HG02571 (cell line): ENCODE measurements at regions not wholly inside any gene's neighbourhood (a gene's known extent, or its start where the extent isn't known, plus 50 kb on each side); places are given as distances from the start of the nearest gene placed in this dataset.

Source experiments
- ATAC-seq: cut with Tn5 transposase; IDR thresholded peaks from one replicate; pipeline ENCODE4 v1.9.1; 2021; ENCODE audit warnings: mild to moderate bottlenecking, moderate library complexity; ENCODE audit not compliant: unreplicated experiment

DNA sequence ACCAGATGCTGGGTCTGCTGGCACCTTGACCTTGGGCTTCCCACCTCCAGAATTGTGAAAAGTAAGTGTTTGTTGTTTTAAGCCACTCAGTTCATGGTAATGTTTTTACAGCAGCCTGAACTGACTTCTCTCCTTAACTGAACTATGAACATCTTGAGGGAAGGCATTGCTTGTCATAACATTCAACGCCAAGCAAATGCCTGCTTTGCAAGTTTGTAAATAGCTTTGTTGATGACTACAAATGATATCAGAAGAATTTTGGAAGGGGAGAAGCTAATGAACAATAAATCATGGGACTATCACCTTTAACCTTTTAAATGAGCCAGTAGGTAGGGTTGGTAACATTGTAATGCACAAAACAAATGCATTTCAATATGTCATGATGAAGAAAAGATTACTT, 402.4 kb upstream of the ADARB2 start:
- ATAC-seq, result no peak

DNA sequence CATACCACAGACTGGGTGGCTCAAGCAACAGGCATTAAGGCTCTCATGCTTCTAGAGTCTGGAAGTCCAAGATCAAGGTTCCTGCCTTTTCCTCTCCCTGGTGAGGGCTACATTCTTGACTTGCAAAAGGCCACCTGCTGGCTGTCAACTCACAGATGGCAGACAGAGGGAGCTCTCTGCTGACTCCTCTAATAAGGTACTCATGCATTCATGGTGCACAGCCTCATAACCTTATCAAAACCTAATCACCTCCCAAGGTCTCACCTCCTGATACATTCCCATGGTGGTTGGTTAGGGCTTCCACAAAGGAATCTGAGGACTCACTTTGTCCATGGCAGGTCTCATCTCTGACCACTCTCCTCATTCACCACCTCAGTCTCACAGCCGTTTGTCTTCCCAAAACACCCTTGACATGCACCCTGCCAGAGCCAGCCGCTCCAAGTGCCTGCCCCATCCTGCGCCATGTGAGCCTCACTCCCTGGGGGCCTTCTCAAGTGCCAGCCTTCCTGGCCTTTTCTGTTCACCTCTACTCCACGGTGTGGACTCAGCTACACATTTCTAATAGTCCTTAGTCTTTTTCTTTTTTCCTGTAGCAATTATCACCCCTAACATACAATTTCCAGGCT, 400.3 kb upstream of the ADARB2 start:
- ATAC-seq, result no peak

DNA sequence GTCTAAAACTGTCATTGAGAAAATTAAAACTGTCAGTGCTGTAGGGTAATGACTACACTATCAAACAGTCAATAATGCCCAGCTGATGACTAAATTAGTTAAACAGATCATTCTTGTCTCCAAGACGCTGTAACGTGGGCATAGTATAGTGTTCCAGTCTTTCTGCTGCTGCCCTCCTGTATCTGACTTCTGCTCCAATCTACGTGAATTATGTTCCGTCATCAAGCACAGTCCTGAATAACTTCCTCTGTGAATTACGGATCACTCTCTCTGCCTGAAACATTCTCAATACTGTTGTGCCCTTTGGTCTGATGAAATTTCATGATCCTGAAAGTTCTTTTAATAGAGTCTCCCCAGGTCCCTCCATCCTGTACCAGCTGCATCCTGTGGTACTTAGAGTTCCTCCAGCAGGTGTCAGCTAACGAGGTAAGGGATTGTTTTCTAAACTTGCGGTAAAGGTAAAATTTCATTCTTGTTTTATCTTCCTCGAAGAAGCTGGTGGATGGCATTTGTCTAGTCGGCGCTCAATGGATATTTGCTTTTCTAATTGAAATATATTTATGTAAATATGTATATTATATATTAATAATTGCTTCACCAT, 393.5 kb upstream of the ADARB2 start:
- no peak for ATAC-seq

DNA sequence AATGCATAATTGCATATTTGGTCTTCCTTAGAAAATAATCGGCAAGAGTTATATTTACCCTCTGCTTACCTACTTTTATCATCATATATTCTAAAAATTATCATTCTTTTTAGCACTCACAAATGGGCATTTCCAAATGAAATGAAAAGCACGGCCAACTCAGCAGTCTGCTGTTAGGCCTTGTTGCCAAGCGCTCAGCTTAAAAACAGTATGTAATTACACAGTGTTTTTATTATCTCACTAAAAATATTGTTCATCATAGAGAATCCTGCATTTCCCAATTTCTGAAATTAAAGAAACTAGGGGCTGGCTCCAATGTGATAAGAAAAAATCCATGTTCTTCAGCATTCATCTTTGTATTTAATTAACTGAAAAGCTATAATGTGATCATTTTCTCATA, 391.7 kb upstream of the ADARB2 start:
- no peak for ATAC-seq

DNA sequence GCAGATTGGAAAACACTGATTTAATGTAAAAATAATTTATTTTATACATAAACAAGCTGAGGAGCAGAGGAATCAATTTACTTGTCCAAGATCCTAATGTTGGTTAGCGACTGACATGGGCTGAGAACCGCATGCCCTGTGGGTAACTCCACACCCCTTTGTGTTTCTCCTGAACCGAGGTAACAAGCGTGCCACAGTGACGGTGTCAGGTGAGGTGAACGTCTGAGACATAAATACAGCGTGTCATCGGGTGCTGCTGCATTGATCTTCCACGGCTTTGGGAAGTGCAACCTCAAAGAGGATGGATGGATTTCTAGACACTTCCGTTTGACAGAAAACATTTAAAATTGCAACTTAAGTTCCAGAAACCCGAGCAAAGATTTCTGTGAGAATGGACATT, 386.8 kb upstream of the ADARB2 start:
- no peak for ATAC-seq

DNA sequence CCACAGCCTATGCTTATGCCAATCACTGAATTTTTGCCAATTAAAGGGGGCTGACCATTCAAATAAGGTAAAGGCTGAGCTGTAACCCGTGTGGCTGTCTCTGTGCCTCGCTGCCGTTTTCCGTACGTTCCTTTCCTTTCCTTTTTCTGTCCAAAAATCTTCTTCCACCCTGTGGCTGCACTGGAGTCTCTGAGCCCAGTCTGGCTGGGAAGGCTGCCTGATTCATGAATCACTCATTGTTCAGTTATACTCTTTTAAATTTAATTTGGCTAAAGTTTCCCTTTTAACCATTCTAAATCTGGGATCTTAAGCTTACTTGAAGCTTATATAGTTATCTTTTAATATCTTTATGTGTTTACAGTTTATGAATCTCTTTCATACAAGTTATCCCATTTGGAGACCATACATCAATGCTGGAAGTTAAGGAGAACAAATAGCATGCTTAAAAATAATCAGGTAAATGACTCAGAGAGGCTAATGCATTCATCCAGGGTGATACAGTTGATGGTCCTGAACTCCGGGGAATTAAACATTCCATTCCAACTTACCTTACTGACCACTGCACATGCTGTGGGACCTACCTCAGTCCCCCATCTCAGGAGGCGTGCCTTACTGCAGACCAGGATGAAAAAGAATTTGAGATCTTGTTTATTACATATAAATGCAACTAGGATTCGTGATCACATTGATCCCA, 385.3 kb upstream of the ADARB2 start:
- ATAC-seq, result no peak

DNA sequence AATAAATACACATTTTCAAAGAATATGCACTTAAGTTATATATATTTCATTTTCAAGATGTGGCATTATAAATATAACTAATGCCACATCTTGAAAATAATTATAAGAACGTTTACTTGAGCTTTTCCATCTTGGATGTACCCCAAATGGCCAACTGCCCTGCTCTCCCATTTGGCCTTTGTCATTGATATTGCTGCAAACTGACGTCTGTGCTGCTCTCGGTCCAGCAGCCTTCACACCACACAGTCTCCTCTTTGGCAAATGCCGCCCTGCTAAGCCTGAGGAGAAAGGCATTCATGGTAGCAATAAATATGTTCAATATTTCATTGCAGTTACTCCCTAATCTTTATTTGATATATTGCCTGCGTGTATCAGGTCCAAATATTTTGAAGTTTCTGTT, 384.6 kb upstream of the ADARB2 start:
- no peak for ATAC-seq

DNA sequence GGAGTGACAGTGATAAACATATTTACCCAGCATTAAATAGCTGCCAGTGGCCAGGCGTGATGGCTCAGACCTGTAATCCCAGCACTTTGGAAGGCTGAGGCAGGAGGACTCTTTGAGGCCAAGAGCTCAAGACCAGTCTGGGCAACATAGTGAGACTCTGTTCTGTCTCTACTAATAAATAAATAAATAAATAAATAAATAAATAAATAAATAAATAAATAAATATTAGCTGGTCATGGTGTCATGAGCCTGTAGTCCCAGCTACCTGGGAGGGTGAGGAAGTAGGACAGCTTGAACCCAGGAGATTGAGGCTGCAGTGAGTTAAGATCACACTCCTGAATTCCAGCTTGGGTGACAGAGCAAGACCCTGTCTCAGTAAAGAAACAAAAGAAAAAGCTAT, 384.0 kb upstream of the ADARB2 start:
- no peak for ATAC-seq

DNA sequence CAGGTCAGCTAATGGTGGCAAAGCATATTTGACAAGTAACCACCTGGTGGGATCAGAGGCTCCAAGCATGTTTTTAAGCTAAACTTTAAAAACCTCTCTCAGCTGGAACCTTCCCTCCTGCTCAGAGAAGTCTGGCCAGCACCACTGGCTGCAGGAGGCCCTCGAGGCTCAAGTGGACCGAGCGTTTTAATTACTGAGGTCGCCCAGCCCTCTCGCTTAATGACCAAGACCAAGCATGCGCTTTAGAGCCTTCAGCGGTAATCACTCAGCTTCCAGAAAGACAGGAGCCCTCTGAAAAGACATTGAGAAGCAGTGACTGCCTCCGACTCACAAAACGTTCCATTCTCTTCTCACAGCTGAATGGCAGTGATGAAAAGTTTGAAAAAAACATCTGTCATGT, 383.4 kb upstream of the ADARB2 start:
- no peak for ATAC-seq

DNA sequence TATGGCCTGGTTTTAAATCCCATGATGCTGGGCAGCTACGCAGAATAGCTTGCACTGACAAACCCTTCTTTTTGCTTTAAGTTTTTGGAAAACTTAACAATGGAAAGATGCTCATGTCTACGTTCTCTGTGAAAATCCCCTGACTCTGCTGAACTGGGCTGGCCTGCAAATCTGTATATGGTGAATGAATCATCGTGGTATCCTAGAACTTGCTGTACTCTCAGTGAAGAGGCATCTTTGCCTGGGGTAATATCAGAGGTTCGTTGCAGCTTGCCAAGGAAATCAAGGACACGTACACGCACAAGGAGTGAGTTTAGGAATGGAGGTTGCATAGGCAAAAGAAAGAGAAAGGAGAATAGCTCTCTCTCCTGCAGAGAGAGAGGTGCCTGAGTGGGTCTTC, 382.0 kb upstream of the ADARB2 start:
- ATAC-seq, result no peak

DNA sequence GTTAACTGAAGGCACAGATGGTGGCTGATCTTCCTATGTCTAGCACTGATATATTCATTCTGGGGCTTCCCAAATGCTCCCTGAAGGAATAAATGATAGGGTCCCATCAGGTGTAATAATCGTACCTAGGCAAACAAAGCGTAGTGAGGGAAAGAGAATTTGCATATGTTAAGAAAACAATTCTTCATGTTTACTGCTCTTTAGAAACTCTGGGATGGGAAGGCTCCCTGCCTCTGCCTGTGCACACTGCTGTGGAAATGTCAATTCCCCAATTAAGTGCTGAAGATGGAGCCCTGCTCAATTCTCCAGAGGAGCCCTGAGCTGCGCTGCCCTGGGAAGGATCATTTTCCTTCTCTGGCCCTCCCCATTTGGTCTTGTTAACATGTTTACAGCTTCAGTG, 380.9 kb upstream of the ADARB2 start:
- no peak for ATAC-seq

DNA sequence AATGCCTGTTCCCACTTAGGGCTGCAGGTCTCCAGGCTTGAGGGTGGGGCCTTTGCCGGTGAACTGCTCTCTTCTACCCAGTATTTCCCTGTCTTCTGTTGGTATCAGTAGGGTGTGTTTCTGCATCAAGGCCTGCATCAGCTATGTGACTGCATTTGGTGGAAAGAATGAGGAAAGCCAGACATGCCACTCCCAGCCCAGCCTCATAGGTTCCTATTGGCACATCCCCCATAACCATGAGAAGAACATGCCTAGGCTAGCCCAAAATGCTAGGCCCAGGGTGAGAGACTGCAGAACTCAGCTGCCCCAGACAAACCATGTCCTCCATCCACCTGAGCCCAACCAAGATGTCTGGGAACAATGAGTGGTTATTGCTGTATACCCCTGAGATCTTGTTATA, 380.3 kb upstream of the ADARB2 start:
- no peak for ATAC-seq

DNA sequence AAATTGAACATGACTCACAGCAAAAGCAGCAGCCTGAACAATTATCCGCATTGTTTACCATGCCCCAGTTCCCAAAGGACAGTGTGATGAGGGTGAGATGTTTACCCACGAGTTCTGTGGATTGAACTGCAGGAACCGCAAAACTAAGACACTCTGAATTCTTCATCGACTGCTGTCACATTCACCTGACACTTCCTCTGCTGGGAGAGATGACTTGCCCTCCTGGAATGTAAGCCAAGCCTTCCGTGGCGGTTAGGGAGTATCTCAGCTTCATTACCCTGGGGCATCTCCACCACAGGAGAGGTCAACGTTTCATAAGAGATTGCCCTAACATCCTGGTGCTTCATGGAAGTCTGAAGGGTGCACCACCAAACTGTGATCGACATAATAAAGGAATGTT, 374.6 kb upstream of the ADARB2 start:
- ATAC-seq, result no peak

DNA sequence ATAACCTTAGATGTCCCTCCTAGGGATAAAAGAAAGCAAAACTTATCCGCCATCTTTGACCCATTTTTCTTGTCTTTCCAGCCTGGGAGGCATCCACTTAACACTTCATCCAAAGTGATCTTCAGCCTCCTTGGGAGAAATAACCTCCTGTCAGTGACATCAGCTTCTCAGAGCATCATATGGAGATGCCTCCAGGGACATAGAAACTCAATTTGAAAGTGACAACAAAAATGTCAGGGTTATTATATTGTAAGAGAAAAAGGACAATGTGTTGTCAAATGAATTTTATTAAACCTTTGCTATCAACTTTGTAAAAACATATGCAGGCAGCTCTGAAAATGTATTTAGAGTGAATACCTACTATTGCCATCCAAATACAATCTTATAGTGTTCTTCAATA, 371.2 kb upstream of the ADARB2 start:
- no peak for ATAC-seq

DNA sequence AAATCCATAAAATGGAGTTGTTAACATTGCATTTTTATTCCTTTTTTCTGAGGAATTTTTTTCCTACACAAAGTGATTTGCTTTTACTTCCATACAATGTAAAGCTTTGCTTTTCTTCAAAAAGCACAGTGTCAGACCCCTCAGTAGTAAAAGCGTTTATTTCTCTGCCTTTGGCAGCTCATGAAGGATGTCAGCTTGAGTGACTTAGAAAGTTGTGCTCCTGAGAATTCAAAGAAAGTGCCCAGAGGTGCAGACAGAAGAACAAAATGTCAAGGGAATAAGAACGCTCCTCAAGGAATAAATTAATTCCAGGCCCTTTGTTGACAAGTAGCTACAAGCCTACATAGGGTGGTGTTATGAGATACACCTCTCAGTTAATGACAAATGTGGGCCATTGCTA, 369.3 kb upstream of the ADARB2 start:
- no peak for ATAC-seq

DNA sequence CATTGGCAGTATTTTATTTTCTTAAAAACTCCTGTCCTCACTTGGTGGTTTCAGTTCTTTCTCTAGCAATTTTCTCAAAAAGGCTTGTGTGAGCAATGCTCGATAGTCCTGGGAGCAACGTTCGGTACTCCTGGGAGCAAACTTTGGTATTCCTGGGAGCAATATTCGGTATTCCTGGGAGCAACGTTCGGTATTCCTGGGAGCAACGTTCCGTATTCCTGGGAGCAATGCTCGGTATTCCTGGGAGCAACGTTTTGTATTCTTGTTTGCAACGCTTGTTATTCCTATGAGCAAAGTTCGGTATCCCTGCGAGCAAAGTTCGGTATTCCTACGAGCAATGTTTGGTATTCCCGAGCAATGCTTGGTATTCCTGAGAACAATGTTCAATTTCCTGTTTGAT, 362.0 kb upstream of the ADARB2 start:
- ATAC-seq, result no peak

DNA sequence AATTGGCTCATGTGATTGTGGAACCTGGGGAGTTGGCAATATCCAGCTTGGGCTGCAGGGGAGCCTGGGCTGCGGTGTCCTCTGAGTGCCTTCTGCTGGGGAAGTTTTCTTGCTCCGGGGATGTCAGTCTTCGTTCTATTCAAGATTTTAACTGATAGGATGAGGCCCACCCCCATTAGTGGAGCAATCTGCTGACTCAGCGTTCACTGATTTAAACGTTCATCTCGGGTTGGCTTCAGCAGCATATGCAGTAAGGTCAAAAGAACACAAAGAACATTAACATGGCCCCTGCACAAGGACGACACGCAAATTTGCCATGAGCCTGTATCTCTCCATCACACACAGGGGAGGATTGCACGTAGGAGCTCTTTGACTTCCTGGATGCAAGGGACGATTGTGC, 360.6 kb upstream of the ADARB2 start:
- no peak for ATAC-seq

DNA sequence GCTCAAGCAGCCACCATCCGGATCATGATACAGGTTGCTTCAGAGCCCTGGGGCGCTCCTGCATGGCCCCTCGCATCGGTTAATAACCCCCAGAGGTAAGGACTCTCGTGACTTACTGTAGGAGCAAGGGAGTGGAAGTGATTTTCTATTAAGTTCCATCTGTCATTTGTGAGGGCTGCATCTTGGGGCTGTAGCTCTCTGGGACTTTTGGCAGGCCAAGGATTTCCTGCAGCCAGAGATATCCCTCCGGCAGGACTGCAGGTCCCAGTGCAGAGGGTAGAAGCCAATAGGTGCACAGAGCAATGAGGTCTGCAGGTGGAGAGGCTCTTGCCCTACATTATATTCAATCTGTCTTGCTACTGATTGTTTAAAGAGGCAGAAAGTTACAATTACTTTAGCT, 356.8 kb upstream of the ADARB2 start:
- no peak for ATAC-seq

DNA sequence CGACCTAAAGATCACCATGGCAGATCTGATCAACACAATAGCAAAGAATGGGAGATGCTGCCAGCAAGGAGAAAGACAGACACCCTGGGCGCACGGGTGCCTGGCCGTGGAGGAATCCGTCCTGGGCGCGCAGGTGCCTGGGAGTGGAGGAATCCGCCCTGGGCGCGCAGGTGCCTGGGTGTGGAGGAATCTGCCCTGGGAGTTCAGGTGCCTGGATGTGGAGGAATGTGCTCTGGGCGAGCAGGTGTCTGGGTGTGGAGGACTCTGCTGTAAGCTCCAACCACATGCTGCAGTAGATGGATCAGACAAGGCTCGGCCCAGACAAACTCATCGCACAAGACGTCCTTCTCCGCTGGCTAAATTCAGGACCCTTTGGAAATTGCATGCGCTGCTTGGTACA, 346.3 kb upstream of the ADARB2 start:
- ATAC-seq, result no peak

DNA sequence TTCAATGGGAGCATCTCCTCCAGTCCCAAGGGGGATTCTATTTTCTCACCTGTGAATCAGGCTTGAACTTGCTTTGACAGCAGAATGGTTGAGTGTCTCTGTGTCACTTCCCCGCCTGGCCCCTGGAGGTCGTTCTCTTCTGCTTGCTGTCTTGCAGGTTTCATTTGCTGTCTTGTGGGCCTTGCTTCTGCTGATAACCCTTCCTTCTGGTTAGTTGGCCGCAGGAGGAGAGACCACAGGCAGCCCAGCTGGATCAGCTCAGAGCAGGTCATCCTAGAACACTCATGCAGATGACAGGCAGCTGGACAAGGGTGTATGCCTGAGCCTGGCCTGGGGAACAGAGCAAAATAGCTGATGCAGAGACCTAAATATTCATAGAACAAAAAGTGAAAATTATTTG, 344.2 kb upstream of the ADARB2 start:
- ATAC-seq, result no peak

DNA sequence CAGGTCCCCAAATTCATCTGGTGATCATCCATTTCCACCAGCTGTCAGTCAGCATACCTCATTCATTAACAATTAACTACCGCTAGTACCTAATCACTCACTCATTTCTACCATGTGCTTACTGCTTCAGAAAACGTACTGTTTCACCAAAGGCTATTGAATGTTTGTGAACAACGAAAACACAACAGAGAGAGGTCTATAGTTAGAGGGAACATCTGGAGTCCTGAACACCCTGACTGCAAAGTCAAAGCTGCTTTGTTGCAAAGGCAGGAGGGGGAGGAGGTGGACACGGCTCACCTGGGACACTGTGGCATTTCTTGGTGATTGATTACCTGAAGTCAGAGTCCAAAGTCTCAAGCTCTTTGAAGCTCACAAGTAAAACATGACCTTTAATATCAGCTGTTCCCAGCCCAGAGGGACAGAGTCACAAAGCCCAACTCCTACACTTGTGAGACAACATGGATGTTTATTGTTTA, 342.3 kb upstream of the ADARB2 start:
- ATAC-seq, result no peak

DNA sequence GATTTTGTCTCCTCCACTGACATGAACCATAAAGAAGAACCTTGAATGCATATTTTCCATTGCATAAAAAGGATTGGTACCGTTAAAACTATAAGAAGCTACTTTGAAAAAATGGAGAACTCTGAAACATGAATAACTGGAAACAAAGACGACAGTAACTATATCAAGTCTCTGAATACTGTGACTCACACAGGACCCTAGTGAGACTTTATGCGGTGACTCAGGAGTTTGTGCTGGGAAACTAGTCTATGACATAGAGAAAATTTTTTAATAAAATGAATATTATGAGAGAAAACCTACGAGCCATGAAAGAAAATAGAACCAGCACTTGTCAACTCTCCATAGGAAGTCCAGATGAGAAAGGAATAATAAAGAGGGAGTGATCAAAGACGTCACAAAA, 339.9 kb upstream of the ADARB2 start:
- no peak for ATAC-seq

DNA sequence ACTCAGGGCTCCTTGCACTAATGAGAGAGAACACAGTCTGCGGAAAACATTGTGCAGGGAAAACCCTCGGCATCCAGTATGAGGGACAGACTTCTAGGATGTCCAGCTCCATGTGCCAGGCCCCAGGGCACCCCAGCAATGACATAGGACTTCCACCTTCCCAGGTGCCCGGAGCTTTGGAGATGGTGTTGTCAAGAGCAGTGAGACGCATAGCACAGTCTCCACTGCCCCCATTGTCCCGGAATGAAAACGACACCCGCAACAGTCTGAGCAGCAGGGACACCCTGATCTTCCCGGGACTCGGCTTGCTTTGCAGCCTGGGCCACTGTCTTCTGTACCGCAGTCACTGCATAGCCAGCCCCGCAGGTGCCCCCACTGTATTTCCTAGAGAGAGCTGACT, 339.2 kb upstream of the ADARB2 start:
- no peak for ATAC-seq
